ENCODE measurements at regions not wholly inside any gene's neighbourhood (a gene's known extent, or its start where the extent isn't known, plus 50 kb on each side); places are given as distances from the start of the nearest gene placed in this dataset.

DNA sequence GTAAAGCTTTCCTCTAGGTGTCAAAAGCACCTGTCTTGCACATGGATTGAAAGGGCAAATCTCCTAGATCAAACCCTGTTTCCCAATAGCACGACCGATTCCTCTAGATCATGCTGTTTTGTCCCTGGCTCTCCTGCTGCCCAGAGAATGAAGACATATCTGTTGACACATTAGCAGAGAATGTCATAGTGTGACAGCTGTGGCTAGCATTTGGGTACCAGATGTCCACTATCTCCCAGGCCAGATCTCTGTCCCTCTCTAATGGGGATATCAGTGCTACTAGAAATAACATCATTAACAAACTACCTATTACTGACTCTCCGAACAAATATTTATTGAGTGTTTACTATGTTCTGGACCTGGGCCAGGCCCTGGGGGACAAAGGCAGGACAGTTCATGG lies 72.4 kb upstream of the ISX start:
- Histone ChIP-seq H3K4me3 (ENCODE audit: low read length in 2 of 2) (no peak overlapping the region), H3K4me1 (ENCODE audit: control insufficient read depth in 2 of 2, insufficient read depth in 2 of 2, low read length in 2 of 2) (no peaks in the 10 kb centered on the region), H3K36me3 (ENCODE audit: control insufficient read depth in 2 of 2, insufficient read depth in 2 of 2, low read length in 2 of 2) (no peaks in the 10 kb centered on the region), H3K9ac (ENCODE audit: low read depth in 1 of 2, low read length in 2 of 2) (no peak overlapping the region), H3K9me3 (ENCODE audit: control insufficient read depth in 2 of 2, low read length in 2 of 2) (no peaks in the 10 kb centered on the region), H3K27me3 (ENCODE audit: control insufficient read depth in 2 of 2, insufficient read depth in 2 of 2, low read length in 2 of 2) (no peaks in the 10 kb centered on the region), H3K27ac (ENCODE audit: low read depth in 2 of 2, low read length in 2 of 2) (no peak overlapping the region)

DNA sequence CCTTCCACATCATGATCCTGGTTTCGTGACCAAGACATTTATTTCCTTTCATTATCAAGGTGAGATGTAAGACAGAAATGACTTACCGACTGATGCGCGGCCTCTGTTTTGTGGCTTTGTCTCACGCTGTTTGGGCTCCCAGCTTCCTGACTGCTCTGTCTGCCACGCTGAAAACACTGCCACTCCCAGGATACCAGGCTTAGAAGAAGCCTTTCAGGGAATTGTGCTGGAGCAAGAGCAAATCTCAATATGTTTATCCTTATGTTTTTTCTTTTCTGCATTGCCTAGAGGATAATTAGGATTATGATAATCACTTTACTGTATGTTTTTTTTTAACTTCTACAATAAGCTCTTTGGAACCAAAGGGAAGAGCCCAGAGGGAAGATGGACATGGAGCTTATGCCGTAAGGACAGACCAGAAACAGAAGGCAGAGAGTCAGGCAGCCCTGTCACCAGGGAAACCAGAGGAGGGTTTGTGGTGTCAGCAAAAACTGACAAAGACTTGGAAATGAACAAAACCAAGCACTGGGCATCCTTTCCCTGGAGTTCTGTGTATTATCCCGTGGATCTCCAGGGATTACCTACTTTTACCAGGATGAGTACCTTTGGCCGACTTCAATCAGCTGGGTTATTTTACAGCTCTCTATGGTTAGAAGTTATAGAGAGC lies 68.2 kb upstream of the ISX start:
- Histone ChIP-seq H3K9me3 (ENCODE audit: control insufficient read depth in 2 of 2, low read length in 2 of 2) (no peaks in the 10 kb centered on the region), H3K36me3 (ENCODE audit: control insufficient read depth in 2 of 2, insufficient read depth in 2 of 2, low read length in 2 of 2) (no peaks in the 10 kb centered on the region), H3K9ac (ENCODE audit: low read depth in 1 of 2, low read length in 2 of 2) (no peak overlapping the region), H3K4me3 (ENCODE audit: low read length in 2 of 2) (no peak overlapping the region), H3K4me1 (ENCODE audit: control insufficient read depth in 2 of 2, insufficient read depth in 2 of 2, low read length in 2 of 2) (no peaks in the 10 kb centered on the region), H3K27me3 (ENCODE audit: control insufficient read depth in 2 of 2, insufficient read depth in 2 of 2, low read length in 2 of 2) (peaks cover 0 to 2% of the 10 kb centered on the region in 2 donors), H3K27ac (ENCODE audit: low read depth in 2 of 2, low read length in 2 of 2) (no peak overlapping the region)

DNA sequence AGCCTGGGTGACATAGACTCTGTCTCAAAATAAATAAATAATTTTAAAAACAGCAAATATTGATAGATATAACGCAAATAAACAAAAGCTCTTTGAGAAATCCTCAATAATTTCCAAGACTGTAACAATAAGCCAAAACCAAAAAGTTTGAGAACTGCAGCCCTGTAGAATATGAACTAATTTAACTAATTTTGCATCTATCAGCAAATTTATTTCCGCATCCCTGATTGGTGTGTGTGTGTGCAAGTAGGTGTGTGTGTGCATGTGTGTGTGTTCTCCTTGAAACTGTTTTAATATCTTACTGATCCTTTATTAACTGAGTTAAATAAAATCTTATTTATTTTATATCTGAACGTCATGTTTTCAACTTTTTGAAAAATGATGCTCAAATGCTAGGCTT lies 67.0 kb upstream of the ISX start:
- no peaks in the 10 kb centered on the region for H3K36me3 ChIP-seq (ENCODE audit: control insufficient read depth in 2 of 2, insufficient read depth in 2 of 2, low read length in 2 of 2)
- H3K4me3 ChIP-seq (ENCODE audit: low read length in 2 of 2): no peak overlapping the region
- no peak overlapping the region for H3K9ac ChIP-seq (ENCODE audit: low read depth in 1 of 2, low read length in 2 of 2)
- H3K27me3 ChIP-seq (ENCODE audit: control insufficient read depth in 2 of 2, insufficient read depth in 2 of 2, low read length in 2 of 2): peaks cover 0 to 2% of the 10 kb centered on the region in 2 donors
- no peaks in the 10 kb centered on the region for H3K9me3 ChIP-seq (ENCODE audit: control insufficient read depth in 2 of 2, low read length in 2 of 2)
- H3K4me1 ChIP-seq (ENCODE audit: control insufficient read depth in 2 of 2, insufficient read depth in 2 of 2, low read length in 2 of 2): no peaks in the 10 kb centered on the region
- no peak overlapping the region for H3K27ac ChIP-seq (ENCODE audit: low read depth in 2 of 2, low read length in 2 of 2)

DNA sequence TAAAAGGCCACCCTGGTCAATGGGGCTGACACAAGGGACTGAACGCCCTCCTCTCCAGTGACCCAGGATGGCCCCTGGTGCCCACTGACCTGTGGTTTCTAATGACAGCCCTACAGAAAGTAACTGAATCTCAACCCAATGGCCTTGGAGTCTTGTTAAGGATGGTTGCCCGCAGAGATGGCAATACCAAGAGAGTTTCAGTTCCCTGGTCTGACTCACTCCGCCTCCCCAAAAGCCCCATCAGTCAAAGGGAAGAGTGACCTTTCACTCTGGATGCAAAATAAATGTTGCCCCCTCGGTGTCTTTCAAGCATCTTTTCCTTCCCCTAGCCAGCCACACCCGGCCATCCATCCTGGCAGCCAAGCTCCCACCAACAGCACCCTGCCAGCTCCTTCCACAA lies 57.7 kb upstream of the ISX start:
- H3K36me3 ChIP-seq (ENCODE audit: control insufficient read depth in 2 of 2, insufficient read depth in 2 of 2, low read length in 2 of 2): no peaks in the 10 kb centered on the region

DNA sequence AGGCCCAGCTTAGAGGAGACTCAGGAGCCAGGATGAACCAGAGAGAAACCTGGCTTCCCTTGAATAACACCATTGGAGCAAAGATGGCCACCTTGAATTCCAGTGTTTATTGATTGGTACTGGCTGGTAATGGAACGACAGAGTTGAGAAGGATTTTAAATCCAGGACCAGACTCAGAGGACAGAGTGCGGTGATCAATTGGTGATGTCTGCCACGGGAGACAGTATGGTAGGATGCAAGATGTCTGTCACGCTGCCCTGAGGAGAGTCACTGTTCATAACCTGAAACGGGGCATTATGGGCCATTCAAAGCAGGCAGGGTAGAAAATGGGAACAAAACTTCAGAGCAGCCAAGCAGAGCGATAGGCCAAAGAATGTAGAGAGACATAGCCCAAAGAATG lies 55.4 kb upstream of the ISX start:
- Histone ChIP-seq H3K27ac (ENCODE audit: low read depth in 2 of 2, low read length in 2 of 2) (no peak overlapping the region), H3K9ac (ENCODE audit: low read depth in 1 of 2, low read length in 2 of 2) (no peak overlapping the region), H3K4me3 (ENCODE audit: low read length in 2 of 2) (no peak overlapping the region), H3K36me3 (ENCODE audit: control insufficient read depth in 2 of 2, insufficient read depth in 2 of 2, low read length in 2 of 2) (no peaks in the 10 kb centered on the region), H3K4me1 (ENCODE audit: control insufficient read depth in 2 of 2, insufficient read depth in 2 of 2, low read length in 2 of 2) (no peaks in the 10 kb centered on the region), H3K27me3 (ENCODE audit: control insufficient read depth in 2 of 2, insufficient read depth in 2 of 2, low read length in 2 of 2) (peaks cover 0 to 3% of the 10 kb centered on the region in 2 donors), H3K9me3 (ENCODE audit: control insufficient read depth in 2 of 2, low read length in 2 of 2) (no peaks in the 10 kb centered on the region)

More for the DNA sequence above, 57.7 kb upstream of the ISX start:
- Histone ChIP-seq H3K4me1 (ENCODE audit: control insufficient read depth in 2 of 2, insufficient read depth in 2 of 2, low read length in 2 of 2) (no peaks in the 10 kb centered on the region), H3K9me3 (ENCODE audit: control insufficient read depth in 2 of 2, low read length in 2 of 2) (no peaks in the 10 kb centered on the region), H3K9ac (ENCODE audit: low read depth in 1 of 2, low read length in 2 of 2) (no peak overlapping the region), H3K27ac (ENCODE audit: low read depth in 2 of 2, low read length in 2 of 2) (no peak overlapping the region), H3K27me3 (ENCODE audit: control insufficient read depth in 2 of 2, insufficient read depth in 2 of 2, low read length in 2 of 2) (peaks cover 0 to 3% of the 10 kb centered on the region in 2 donors), H3K4me3 (ENCODE audit: low read length in 2 of 2) (no peak overlapping the region)

DNA sequence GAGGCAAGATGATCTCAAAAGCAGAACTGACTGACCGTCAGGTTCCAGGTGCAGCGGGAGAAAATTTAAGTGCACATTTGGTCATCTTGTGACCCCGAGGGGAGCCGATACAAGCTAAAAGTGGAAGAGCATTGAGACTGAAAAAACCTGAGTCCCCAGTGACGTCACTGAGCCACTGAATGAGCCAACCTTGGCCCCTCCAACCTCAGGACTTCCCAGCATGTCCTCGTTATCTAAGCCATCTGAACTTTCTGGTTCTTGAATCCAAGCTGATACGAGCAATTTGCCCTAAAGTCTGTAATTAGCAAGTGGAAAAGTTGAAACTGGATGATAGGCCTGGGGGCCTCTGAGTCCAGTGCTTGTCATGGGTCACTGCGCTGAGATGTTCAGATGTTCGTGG lies 51.1 kb upstream of the ISX start:
- no peaks in the 10 kb centered on the region for H3K27me3 ChIP-seq (ENCODE audit: control insufficient read depth in 2 of 2, insufficient read depth in 2 of 2, low read length in 2 of 2)
- H3K36me3 ChIP-seq (ENCODE audit: control insufficient read depth in 2 of 2, insufficient read depth in 2 of 2, low read length in 2 of 2): no peaks in the 10 kb centered on the region
- H3K4me1 ChIP-seq (ENCODE audit: control insufficient read depth in 2 of 2, insufficient read depth in 2 of 2, low read length in 2 of 2): no peaks in the 10 kb centered on the region
- H3K9me3 ChIP-seq (ENCODE audit: control insufficient read depth in 2 of 2, low read length in 2 of 2): no peaks in the 10 kb centered on the region
- H3K27ac ChIP-seq (ENCODE audit: low read depth in 2 of 2, low read length in 2 of 2): no peak overlapping the region
- no peak overlapping the region for H3K9ac ChIP-seq (ENCODE audit: low read depth in 1 of 2, low read length in 2 of 2)
- H3K4me3 ChIP-seq (ENCODE audit: low read length in 2 of 2): no peak overlapping the region

All from mucosa of rectum (tissue), 2 donors.